HG03558 (cell line): ENCODE measurements at regions not wholly inside any gene's neighbourhood (a gene's known extent, or its start where the extent isn't known, plus 50 kb on each side); places are given as distances from the start of the nearest gene placed in this dataset.

Source experiments
- ATAC-seq: cut with Tn5 transposase; IDR thresholded peaks from one replicate; pipeline ENCODE4 v1.9.1; 2021; ENCODE audit warnings: moderate number of reproducible peaks; ENCODE audit not compliant: unreplicated experiment; ENCODE audit errors: extremely low read depth

GRCh38 chr6:165988302-165988756, 179.3 kb downstream of the TBXT start:
- no peak for ATAC-seq

GRCh38 chr6:165987483-165988301, 180.0 kb downstream of the TBXT start:
- no peak for ATAC-seq

- ATAC-seq = no peak
Observed at GRCh38 chr6:165986914-165987482, 180.7 kb downstream of the TBXT start.

GRCh38 chr6:165986311-165986913, 181.2 kb downstream of the TBXT start:
- no peak for ATAC-seq

GRCh38 chr6:165985806-165986299, 181.8 kb downstream of the TBXT start:
- no peak for ATAC-seq

GRCh38 chr6:165985281-165985805, 182.3 kb downstream of the TBXT start:
- no peak for ATAC-seq

- no peak for ATAC-seq
Observed at GRCh38 chr6:165984729-165985275, 182.8 kb downstream of the TBXT start.

- no peak for ATAC-seq
Observed at GRCh38 chr6:165983112-165984072, 184.3 kb downstream of the TBXT start.

- no peak for ATAC-seq
Observed at GRCh38 chr6:165978476-165978875, 189.2 kb downstream of the TBXT start.

GRCh38 chr6:165976684-165977083, 191.0 kb downstream of the TBXT start:
- ATAC-seq = no peak

GRCh38 chr6:165974817-165975216, 192.8 kb downstream of the TBXT start:
- ATAC-seq = no peak

GRCh38 chr6:165973473-165973872, 194.2 kb downstream of the TBXT start:
- no peak for ATAC-seq

GRCh38 chr6:165972139-165972802, 195.4 kb downstream of the TBXT start:
- ATAC-seq = no peak

GRCh38 chr6:165971202-165971601, 196.4 kb downstream of the TBXT start:
- no peak for ATAC-seq

- ATAC-seq = no peak
Observed at GRCh38 chr6:165970001-165970400, 197.7 kb downstream of the TBXT start.

GRCh38 chr6:165969184-165969583, 198.5 kb downstream of the TBXT start:
- ATAC-seq = no peak

GRCh38 chr6:165968408-165968807, 199.2 kb downstream of the TBXT start:
- ATAC-seq = no peak

GRCh38 chr6:165967810-165968407, 199.7 kb downstream of the TBXT start:
- no peak for ATAC-seq

GRCh38 chr6:165963750-165964149, 203.9 kb downstream of the TBXT start:
- no peak for ATAC-seq
